Activated CD4-positive, alpha-beta T cell treated with anti-CD3 and anti-CD28 coated beads for 48 hours (primary cell): ENCODE measurements at regions not wholly inside any gene's neighbourhood (a gene's known extent, or its start where the extent isn't known, plus 50 kb on each side); places are given as distances from the start of the nearest gene placed in this dataset.

Experiments
- DNase-seq: peaks from one replicate; pipeline ENCODE4 v3.0.0-alpha.2; 2020

DNA sequence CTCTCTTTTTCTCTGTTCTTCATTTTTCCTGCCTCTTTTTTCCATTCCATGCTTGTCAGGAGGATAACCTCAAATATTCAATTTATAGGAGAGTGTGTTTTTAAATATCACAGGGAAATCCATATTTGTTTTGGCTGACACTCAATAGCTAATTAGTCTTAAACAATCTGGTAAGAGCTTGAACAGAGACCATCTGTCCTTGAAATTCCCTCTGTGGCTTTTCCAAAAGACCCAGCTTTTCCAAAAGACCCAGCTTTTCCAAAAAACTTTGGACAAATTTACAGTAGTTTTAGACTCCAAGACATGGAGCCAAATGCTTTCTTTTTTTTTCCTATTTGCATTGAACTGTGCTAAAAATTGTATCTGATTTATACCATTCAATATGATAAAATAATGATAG lies 127.4 kb upstream of the FAM83B start:
- no peak for DNase-seq

DNA sequence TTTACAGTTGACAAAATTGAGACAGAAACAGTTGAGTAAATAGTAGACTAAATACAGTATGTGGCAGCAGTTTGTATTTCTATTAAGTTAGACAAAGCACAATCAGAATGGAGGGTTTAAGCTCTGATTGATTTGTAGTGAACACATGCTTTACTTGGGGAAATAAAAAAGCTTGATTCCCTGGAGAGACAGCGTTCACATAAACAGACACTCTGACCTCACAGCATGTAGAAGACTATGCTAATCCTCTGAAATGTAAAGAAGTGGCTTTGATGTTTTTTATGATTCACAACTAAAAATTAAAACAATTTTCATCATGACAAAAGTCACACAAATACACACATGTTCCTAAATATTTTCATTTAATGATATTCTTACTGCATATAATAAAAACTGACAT lies 126.9 kb upstream of the FAM83B start:
- no peak for DNase-seq

DNA sequence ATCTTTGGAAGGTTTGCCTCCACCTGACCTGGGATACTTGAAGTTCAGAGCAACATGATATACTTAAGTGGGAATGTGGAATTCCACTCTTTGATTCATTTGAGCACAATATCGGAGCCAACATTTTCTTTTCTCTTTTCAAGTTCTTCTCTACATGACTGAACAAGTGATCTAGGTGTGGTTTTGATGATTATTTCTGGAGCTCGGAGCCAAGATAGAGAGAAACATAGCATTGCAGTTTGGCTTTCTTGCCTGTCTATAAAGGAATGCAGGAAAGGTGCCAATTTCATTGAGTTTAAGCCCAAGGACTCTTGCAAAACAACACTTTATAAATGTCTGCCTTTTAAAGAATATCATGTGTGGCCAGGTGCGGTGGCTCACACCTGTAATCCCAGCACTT lies 124.2 kb upstream of the FAM83B start:
- DNase-seq, result no peak

DNA sequence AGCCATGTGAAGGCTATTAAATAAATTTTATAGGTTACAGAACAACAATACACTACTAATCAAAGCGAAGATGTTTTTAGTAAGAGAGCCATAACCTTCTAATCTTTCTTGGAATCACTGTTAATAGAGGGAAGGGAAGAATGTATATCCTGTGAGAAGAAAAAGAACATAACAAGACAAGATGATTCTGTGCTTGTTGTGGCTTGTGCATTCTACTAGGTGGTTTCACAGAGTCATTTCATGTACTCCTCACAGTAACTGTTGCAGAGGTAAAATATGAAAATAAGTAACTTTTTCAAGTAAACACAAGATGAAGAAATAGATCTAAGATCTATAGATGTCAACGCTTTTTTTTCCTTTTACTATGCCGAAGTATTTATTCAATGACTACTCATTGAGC lies 116.9 kb upstream of the FAM83B start:
- no peak for DNase-seq

DNA sequence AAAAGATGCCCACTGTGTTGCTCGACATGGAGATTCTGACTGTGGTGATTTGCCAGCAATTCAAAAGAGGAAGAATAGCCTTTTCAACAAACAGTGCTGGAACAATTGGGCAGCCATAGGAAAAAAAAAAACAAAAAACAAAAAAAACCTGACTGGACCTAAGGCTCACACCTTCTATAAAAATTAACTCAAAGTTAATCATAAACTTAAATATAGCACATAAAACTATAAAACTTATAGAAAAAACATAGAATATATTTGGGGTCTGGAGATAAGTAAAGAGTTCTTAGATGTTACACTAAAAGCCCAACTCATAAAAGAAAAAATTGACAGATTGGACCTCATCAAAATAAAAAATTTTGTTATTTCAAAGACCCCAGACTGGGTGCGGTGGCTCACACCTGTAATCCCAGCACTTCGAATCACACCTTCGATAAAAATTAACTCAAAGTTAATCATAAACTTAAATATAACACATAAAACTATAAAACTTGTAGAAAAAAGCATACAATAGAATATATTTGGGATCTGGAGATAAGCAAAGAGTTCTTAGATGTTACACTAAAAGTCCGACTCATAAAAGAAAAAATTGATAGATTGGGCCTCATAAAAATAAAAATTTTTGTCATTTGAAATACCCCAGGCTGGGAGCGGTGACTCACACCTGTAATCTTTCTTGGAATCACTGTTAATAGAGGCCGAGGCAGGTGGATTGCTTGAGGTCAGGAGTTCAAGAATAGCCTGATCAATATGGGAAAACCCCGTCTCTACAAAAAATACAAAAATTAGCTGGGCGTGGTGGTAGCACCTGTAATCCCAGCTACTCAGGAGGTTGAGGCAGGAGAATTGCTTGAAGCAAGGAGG lies 115.6 kb upstream of the FAM83B start:
- no peak for DNase-seq

DNA sequence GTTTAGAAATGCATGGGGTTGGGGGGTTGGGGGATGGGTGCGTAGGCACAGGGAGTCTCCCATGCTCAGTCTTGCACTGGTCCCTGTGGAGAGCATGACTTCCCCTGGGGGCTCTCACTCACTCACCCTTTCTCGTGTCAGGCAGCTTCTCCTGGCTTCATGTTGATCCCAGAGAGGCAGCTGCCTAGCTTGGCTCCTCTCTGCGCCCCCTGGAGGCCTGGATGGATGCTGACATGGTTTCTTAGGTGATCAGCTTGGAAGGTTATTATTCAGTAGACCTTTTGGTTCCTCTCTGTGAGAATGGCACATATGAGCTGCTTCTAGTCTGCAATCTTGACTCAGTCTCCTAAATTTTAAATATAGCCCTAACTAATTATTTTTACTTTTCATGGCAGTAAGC lies 109.3 kb upstream of the FAM83B start:
- DNase-seq, result peak; percentile 10

DNA sequence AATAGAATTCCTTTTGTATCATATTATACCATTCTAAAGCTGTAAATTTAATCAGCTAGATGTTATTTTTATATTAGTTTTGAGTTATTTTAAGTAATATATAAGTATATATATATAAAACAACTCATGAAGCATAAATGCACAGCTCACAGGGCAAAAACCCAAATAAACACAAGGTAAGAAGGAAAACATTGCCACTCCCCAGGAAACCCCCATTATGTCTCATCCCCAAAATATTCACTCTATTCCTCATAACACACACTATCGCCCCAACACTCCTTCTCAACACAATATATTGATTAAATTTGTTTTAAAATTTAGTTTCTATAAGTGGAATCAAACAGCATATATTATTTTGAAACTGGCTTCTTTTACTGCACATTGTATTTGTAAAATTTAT lies 98.6 kb upstream of the FAM83B start:
- DNase-seq, result no peak

DNA sequence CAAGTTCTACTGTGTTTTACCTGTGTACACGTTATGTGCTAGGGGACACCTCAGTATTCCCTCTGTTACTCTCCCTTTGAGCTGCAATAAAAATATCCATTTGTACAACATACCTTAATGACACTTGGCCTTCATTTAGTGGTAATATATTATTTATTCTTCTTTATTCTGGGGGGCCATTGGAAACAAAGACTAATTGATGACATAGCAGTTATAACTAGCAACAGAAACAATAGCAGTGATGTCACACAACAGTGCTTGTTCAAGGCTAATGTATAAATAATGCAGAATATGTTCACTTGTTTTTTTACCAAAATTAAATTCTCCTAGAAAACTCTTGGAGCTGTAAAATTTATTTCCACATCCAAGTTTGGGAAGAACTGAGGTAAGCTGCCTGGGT lies 92.2 kb upstream of the FAM83B start:
- no peak for DNase-seq

DNA sequence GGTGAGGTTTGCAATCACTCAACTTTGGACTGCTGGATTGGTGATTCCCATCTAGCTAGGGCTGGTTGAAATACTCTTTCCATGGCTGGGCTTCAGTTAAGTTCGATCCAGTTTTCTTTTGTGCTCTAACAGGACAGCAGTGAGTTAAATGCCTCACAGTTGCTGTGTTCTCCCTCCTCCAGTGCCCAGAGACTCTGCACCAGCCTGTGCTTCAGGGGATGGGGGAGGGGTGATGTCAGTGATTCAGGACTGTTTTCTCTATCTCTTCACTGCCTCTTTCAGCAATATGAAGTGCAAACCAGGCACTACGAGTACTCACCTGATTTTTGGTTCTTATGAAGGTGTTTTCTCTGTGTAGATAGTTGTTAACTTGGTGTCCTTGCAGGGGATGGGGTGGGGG lies 88.2 kb upstream of the FAM83B start:
- no peak for DNase-seq

DNA sequence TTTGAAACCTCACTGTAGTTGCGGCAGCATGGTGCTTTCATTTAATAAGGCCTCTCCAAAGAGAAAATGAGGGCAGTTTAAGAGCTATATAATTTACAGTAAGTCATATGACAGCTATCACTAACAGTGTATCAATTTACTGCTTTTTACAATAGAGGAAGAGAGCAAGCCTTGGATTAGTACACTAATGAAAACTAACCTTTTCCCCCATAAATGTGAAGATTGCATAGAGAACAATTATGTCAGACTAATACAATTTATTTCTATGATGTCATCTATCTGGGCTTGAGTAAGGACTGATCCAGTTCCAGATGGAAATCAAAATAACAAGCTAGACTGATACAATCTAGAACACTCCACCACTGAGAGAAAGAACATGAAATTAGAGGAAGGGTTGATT lies 78.1 kb upstream of the FAM83B start:
- DNase-seq, result no peak

DNA sequence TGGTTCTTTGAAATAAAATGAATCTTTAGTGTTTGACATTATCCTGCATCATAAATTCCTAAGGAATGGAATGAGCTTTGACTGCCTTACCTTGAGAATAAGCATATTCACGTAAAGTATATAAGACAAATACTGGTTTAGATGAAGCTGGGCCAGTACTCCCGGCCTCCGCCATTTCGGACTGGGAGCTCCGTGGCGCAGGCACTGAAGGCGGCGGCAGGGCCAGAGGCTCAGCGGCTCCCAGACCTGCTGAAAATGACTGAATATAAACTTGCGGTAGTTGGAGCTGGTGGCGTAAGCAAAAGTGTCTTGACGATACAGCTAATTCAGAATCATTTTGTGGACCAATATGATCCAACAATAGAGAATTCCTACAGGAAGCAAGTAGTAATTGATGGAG lies 76.2 kb upstream of the FAM83B start:
- DNase-seq, result no peak

DNA sequence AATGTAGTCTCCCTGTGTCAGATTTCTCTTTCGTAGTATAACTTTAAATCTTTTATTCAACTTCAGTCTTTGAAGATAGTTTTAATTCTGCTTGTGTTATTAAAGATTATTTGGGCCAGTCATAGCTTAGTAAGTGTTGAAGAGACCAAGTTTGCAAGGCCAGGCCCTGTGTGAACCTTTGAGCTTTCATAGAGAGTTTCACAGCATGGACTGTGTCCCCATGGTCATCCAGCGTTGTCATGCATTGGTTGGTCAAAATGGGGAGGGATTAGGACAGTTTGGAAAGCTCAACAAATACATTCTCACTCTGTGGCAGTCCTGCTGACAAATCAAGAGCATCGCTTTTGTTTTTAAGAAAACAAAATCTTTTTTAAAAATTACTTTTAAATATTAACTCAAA lies 74.6 kb upstream of the FAM83B start:
- no peak for DNase-seq

DNA sequence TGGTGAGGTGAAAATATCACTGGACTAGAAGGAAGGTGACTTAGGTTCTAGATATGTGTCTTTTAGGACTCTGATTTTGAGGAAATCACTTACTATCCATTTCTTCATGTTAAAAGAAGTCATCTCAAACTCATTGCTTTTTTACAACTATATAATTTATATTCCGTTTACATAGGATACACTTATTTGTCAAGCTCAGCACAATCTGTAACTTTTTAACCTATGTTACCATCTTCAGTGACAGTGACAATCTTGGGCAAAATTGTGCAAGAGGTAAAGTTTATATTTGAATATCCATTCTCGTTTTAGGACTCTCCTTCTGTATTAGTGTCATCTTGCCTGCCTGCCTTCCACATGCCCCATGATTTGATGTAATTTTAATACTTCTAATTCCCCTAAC lies 74.0 kb upstream of the FAM83B start:
- no peak for DNase-seq

DNA sequence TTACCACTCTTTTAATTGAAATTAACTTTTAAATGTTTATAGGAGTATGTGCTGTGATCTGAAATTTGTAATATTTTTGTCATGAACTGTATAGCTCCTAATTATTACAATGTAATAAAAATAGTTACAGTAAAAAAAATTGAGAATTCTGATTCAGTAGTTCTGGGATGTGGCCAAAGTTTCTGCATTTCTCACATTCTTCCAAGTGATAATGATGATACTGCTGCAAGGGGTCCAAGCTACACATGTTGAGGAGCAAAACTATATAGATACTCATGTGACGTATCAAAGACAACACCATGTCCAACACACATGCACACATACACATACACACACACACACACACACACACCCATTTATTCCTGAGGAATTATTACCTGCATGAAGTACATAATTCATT lies 71.0 kb upstream of the FAM83B start:
- DNase-seq, result no peak

DNA sequence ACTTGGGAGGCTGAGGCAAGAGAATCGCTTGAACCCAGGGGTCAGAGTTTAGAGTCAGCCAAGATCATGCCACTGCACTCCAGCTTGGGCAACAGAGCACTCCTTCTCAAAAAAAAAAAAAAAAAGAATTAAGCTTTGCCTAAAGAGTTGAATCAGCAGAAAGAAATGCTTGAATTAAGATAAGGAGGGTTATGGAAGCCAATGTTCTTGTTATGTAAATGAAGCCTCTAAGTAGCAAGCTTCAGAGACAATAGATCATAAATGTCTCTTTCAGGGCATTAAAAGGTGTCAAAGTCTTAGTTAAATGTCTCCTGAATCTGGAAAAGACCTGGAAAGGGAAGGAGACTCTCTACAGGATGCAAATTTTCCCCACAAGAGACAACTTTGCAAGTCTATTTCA lies 69.7 kb upstream of the FAM83B start:
- no peak for DNase-seq

DNA sequence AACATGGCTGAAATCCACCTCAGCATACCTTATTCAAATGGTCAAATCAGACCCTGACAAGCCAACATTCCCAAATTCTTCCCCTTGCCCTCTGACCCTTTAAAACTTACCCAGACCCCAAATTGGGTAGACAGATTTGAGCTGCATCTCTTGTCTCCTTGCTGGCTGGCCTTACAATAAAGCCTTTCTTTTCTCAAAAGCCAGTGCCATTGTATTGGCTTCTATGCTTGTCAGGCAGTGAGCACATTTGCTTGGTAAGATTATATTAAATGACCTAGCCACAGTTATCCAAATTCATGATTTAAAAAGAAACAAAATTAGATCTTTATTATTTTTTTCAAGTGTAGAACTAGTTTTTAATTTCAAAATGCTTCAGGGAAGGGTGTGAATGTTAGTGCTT lies 67.8 kb upstream of the FAM83B start:
- no peak for DNase-seq

DNA sequence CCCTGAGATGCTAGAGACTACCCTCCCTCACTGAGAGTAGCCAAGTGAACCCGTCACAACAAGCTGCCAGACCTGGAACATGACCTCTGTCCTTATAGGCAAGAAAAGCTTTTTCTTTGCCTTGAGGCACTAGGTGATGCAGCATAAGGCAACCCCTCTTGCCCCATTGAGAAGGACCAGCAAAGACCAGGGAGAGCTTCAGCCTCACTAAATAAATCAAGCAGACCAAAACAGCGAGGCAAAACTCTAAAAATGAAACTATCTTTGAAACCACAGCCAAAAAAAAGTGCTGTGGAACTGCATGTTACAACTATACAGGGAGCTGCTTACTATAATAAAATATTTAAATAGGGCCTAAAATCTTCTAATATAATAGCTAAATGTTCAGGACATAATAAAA lies 62.6 kb upstream of the FAM83B start:
- DNase-seq, result no peak

DNA sequence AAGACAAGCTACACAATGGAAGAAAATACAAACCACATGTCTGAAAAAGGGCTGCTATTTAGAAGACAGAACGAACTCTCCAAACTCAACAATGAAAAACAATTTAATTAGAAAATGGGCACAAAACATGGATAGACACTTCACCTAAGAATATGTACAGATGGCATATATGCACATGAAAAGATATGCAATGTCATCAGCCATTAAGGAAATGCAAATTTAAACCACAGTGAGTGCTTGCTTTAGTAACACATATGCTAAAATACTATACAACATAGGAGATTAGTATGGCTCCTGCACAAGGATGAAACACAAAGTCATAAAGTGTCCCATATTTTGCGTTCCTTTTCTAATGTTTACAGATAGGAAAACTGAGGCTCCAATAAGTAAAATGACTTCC lies 60.4 kb upstream of the FAM83B start:
- DNase-seq, result no peak

DNA sequence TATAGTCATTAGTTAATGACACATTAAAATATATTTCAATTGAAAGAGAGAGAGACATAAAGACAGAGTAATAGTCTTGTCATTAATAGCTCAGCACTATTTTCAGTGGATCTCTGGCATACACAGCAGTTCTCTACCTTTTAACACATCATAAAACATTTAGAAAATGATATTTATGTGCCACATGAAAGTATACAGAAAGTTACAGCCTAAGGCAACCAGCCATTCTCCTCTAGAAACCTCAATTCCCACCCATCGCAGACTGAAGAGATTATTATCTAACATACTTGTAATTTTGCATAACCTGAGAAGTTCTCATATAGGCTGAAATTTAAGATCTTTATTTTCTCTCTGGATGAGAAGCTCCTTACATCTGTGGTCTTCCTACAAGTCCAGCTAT lies 58.7 kb upstream of the FAM83B start:
- DNase-seq, result no peak
